CD14-positive monocyte (primary cell): ENCODE measurements at regions not wholly inside any gene's neighbourhood (a gene's known extent, or its start where the extent isn't known, plus 50 kb on each side); places are given as distances from the start of the nearest gene placed in this dataset.

Source experiments
- DNase-seq, 3 donors: peaks; one replicate each; pipeline ENCODE4 v3.0.0-alpha.2; 2011 to 2022
- H2AFZ ChIP-seq: 2 replicates; pipeline ENCODE4 v1.6.0; 2012; ENCODE audit warnings: mild to moderate bottlenecking, low read depth, low read length, inconsistent platforms; ENCODE audit not compliant: insufficient read depth, poor library complexity, severe bottlenecking
- H3K27ac ChIP-seq, 2 donors: 1 replicate in 1 of 2; 2 replicates in 1 of 2; pipeline ENCODE4 v1.5.1; 2012 to 2013; ENCODE audit warnings: low read length in 2 of 2, control low read depth in 1 of 2, inconsistent platforms in 1 of 2, low read depth in 1 of 2, mild to moderate bottlenecking in 1 of 2
- H3K27me3 ChIP-seq, 2 donors: one replicate each; pipeline versions ENCODE4 v1.6.0 to v1.6.1; 2011 to 2013; ENCODE audit warnings: low read length in 2 of 2; ENCODE audit not compliant: control insufficient read depth in 2 of 2, insufficient read depth in 2 of 2
- H3K36me3 ChIP-seq, 2 donors: replicated peaks in 1 of 2; 1 replicate in 1 of 2; 2 replicates in 1 of 2; pipeline versions ENCODE4 v1.5.1 to v1.6.1; 2012 to 2013; ENCODE audit warnings: low read length in 2 of 2, control low read depth in 1 of 2, inconsistent platforms in 1 of 2, mild to moderate bottlenecking in 1 of 2; ENCODE audit not compliant: insufficient read depth in 2 of 2, control insufficient read depth in 1 of 2
- H3K4me1 ChIP-seq, 2 donors: 1 replicate in 1 of 2; 2 replicates in 1 of 2; pipeline versions ENCODE4 v1.5.1 to v1.6.1; 2012 to 2013; ENCODE audit warnings: low read length in 2 of 2, control low read depth in 1 of 2, inconsistent platforms in 1 of 2, mild to moderate bottlenecking in 1 of 2, moderate library complexity in 1 of 2; ENCODE audit not compliant: insufficient read depth in 2 of 2, control insufficient read depth in 1 of 2
- H3K4me2 ChIP-seq: replicated peaks from 2 replicates; pipeline ENCODE3; 2012; ENCODE audit warnings: low read length, moderate library complexity, mild to moderate bottlenecking; ENCODE audit not compliant: poor library complexity, severe bottlenecking; ENCODE audit errors: extremely low read depth
- H3K4me3 ChIP-seq, 3 experiments: fragments of 200-600 bp in 1 of 3; sonication (generic) in 1 of 3; replicated peaks in 1 of 3; 1 replicate in 2 of 3; 2 replicates in 1 of 3; pipeline ENCODE4 v1.5.1; 2011 to 2013; ENCODE audit warnings: low read length in 3 of 3, mild to moderate bottlenecking in 3 of 3, control low read depth in 2 of 3, low read depth in 2 of 3, inconsistent platforms in 1 of 3, moderate library complexity in 1 of 3
- H3K79me2 ChIP-seq: 2 replicates; pipeline ENCODE4 v1.6.0; 2012; ENCODE audit warnings: mild to moderate bottlenecking, control low read depth, inconsistent platforms, low read length, moderate library complexity; ENCODE audit not compliant: insufficient read depth
- H3K9ac ChIP-seq: 2 replicates; pipeline ENCODE4 v1.6.0; 2017; ENCODE audit warnings: low read length, mild to moderate bottlenecking; ENCODE audit not compliant: insufficient read depth, poor library complexity, severe bottlenecking
- H3K9me3 ChIP-seq, 2 donors: replicated peaks in 1 of 2; 1 replicate in 1 of 2; 2 replicates in 1 of 2; pipeline versions ENCODE4 v1.5.1 to v1.6.1; 2012 to 2013; ENCODE audit warnings: low read length in 2 of 2, control low read depth in 1 of 2; ENCODE audit not compliant: control insufficient read depth in 1 of 2, insufficient read depth in 1 of 2
- H4K20me1 ChIP-seq: 2 replicates; pipeline ENCODE4 v1.6.0; 2012; ENCODE audit warnings: mild to moderate bottlenecking, low read length, control low read depth, moderate library complexity; ENCODE audit not compliant: insufficient read depth
- H3K27ac Mint-ChIP-seq, 7 donors: one replicate each; pipeline ENCODE4 v1.8.0; 2020; ENCODE audit warnings: mild to moderate bottlenecking in 7 of 7, mixed read lengths in 7 of 7, moderate library complexity in 6 of 7, inconsistent platforms in 2 of 7
- H3K27me3 Mint-ChIP-seq, 3 donors: one replicate each; pipeline ENCODE4 v1.8.0; 2021 to 2022; ENCODE audit warnings: low read depth in 3 of 3, mild to moderate bottlenecking in 3 of 3, mixed read lengths in 3 of 3, moderate library complexity in 3 of 3, inconsistent platforms in 1 of 3
- H3K36me3 Mint-ChIP-seq, 2 donors: one replicate each; pipeline ENCODE4 v1.8.0; 2020; ENCODE audit warnings: mixed read lengths in 2 of 2, inconsistent platforms in 1 of 2, mild to moderate bottlenecking in 1 of 2
- H3K4me1 Mint-ChIP-seq: one replicate; pipeline ENCODE4 v1.8.0; 2020; ENCODE audit warnings: mild to moderate bottlenecking, mixed read lengths
- H3K4me3 Mint-ChIP-seq, 2 donors: one replicate each; pipeline ENCODE4 v1.8.0; 2020; ENCODE audit warnings: mild to moderate bottlenecking in 2 of 2, mixed read lengths in 2 of 2, moderate library complexity in 1 of 2
- H3K9me3 Mint-ChIP-seq, 7 donors: one replicate each; pipeline ENCODE4 v1.8.0; 2020 to 2022; ENCODE audit warnings: mixed read lengths in 7 of 7, mild to moderate bottlenecking in 6 of 7, moderate library complexity in 6 of 7, inconsistent platforms in 2 of 7
- CTCF ChIP-seq: fragments of 200-600 bp; IDR thresholded peaks from one replicate; pipeline ENCODE4 v1.8.0; 2022; ENCODE audit warnings: antibody characterized with exemption, mild to moderate bottlenecking
- WGBS: methylation state at CpG from one replicate; pipeline ENCODE4 v1.1.5; 2013; ENCODE audit warnings: missing lambda C conversion rate; ENCODE audit not compliant: insufficient coverage; 5-methylcytosine and 5-hydroxymethylcytosine counted together
- intact Hi-C, 2 donors: fragments of 100-400 bp; cut with micrococcal nuclease; formaldehyde crosslinking; loops; one replicate each; pipeline versions ENCODE4 v1.15.0 to v1.15.1; 2023

DNA sequence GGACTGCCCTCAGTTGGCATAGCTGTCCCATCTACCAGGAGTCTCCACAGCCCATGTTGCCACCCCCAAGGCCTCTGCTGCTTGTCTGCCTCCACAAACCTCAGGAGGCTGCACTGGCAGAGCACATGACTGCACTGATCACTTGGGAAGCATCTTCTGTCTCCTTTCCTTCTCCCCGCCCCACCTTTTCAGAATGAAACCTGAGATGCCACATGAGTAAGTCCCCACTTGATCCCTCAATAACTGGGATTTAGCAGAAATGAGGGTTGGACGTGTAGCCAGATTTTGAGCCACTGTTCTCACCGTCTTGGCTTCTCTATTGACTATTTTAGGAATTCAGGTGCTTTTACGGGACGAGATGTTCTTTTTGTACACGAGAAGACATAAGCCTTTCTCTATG, 328.4 kb downstream of the CDC5L start:
- Histone ChIP-seq H4K20me1 (no peaks in the 10 kb centered on the region), H3K9ac (no peak overlapping the region), H3K27ac (no peak overlapping the region), H3K4me2 (no peak overlapping the region), H3K4me1 (no peaks in the 10 kb centered on the region), H3K79me2 (no peaks in the 10 kb centered on the region), H3K27me3 (no peaks in the 10 kb centered on the region), H3K4me3 (no peak overlapping the region), H3K9me3 (no peaks in the 10 kb centered on the region), H3K36me3 (no peaks in the 10 kb centered on the region), H2AFZ (no peak overlapping the region)
- Mint-ChIP-seq H3K27ac (no peak overlapping the region), H3K36me3 (no peaks in the 10 kb centered on the region), H3K9me3 (peaks cover 0 to 1% (median 0%) of the 10 kb centered on the region in 7 donors), H3K4me3 (no peak overlapping the region), H3K27me3 (peaks cover 1 to 5% (median 1%) of the 10 kb centered on the region in 3 donors), H3K4me1 (no peaks in the 10 kb centered on the region)
- 88% methylated on average over 1 of the region's 6 CpGs for WGBS
- intact Hi-C loops: no loop called here
- no peak for DNase-seq
- no peak for TF ChIP-seq CTCF

DNA sequence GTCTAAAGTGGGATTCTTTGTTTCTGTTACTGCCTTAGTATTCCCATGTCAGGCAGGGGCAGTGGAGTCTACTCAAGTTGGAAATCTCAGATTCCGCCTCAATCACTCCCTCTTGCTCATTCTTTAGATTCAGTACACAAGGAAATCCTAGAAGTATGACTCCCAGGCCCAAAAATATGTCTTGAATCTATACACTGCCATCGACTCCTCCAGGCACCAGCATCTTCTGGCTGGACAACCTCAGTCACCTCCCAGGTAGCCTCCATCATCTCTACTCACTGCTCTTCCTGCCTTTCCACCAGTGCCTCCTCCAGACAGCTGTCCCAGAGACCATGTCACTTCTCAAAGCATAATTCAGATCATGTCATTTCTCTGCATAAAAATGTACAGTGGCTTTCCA, 329.9 kb downstream of the CDC5L start:
- H3K36me3 ChIP-seq: no peaks in the 10 kb centered on the region
- WGBS: 97% methylated on average over 2 of the region's 2 CpGs
- Mint-ChIP-seq H3K27me3 (peaks cover 1 to 5% (median 1%) of the 10 kb centered on the region in 3 donors), H3K36me3 (no peaks in the 10 kb centered on the region), H3K9me3 (peaks cover 0 to 1% (median 0%) of the 10 kb centered on the region in 7 donors), H3K27ac (no peak overlapping the region), H3K4me1 (no peaks in the 10 kb centered on the region), H3K4me3 (no peak overlapping the region)
- no peak overlapping the region for H2AFZ ChIP-seq
- no peak overlapping the region for H3K4me3 ChIP-seq
- H3K27ac ChIP-seq: no peak overlapping the region
- H3K4me1 ChIP-seq: no peaks in the 10 kb centered on the region
- H3K9ac ChIP-seq: no peak overlapping the region
- no peaks in the 10 kb centered on the region for H3K79me2 ChIP-seq
- H3K4me2 ChIP-seq: no peak overlapping the region
- H4K20me1 ChIP-seq: no peaks in the 10 kb centered on the region
- no peaks in the 10 kb centered on the region for H3K27me3 ChIP-seq
- no peaks in the 10 kb centered on the region for H3K9me3 ChIP-seq
- no peak for TF ChIP-seq CTCF
- no peak for DNase-seq
- intact Hi-C loops: no loop called here
